Transverse colon (tissue), 4 donors: ENCODE measurements at regions not wholly inside any gene's neighbourhood (a gene's known extent, or its start where the extent isn't known, plus 50 kb on each side); places are given as distances from the start of the nearest gene placed in this dataset.
"Not testable (repeated sequence)": the region's sequence is repeated elsewhere in the genome, so short reads cannot be mapped to it uniquely, and the experiment has no call there.

Source experiments
- DNase-seq: peaks from one replicate; pipeline ENCODE4 v3.0.0-alpha.2; 2019
- H3K27ac ChIP-seq, 4 donors: fragments of 200-600 bp; sonication (generic); 2 replicates each; pipeline ENCODE4 v1.5.1; 2016 to 2018; ENCODE audit warnings: inconsistent platforms in 4 of 4
- H3K27me3 ChIP-seq: fragments of 200-600 bp; sonication (generic); 2 replicates; pipeline ENCODE4 v1.5.1; 2017; ENCODE audit warnings: inconsistent platforms
- H3K36me3 ChIP-seq, 4 donors: fragments of 200-600 bp; sonication (generic); 2 replicates each; pipeline ENCODE4 v1.5.1; 2017 to 2019; ENCODE audit warnings: inconsistent platforms in 4 of 4
- H3K4me1 ChIP-seq, 4 donors: fragments of 200-600 bp; sonication (generic); 2 replicates each; pipeline ENCODE4 v1.5.1; 2017 to 2020; ENCODE audit warnings: inconsistent platforms in 4 of 4
- H3K4me3 ChIP-seq, 4 donors: fragments of 200-600 bp; sonication (generic); 1 replicate in 1 of 4; 2 replicates in 3 of 4; pipeline versions ENCODE4 v1.5.1 to v1.6.1; 2017 to 2019; ENCODE audit warnings: inconsistent platforms in 4 of 4
- H3K9me3 ChIP-seq, 2 donors: fragments of 200-600 bp; sonication (generic); 2 replicates each; pipeline ENCODE4 v1.5.1; 2017 to 2019; ENCODE audit warnings: inconsistent platforms in 2 of 2
- EP300 ChIP-seq: sonication (generic); formaldehyde crosslinking; IDR thresholded peaks from one replicate; pipeline ENCODE4 v1.6.1; 2017; ENCODE audit warnings: antibody characterized with exemption, low read depth
- POLR2A ChIP-seq: fragments of 450-650 bp; IDR thresholded peaks from one replicate; pipeline ENCODE4 v1.6.1; 2016; ENCODE audit warnings: antibody characterized with exemption, mild to moderate bottlenecking, moderate library complexity
- POLR2AphosphoS5 ChIP-seq, 3 donors: sonication (generic); formaldehyde crosslinking; IDR thresholded peaks; one replicate each; pipeline ENCODE4 v1.6.1; 2016; ENCODE audit warnings: antibody characterized with exemption in 3 of 3
- WGBS, 2 donors: methylation state at CpG; one replicate each; pipeline ENCODE4 v1.1.5; 2018; ENCODE audit warnings: low coverage in 1 of 2; 5-methylcytosine and 5-hydroxymethylcytosine counted together
- in situ Hi-C, 4 donors: fragments of 200-750 bp; cut with MboI; loops; one replicate each; pipeline versions ENCODE4 v1.15.0 to v1.15.1; 2017; ENCODE audit warnings: low sequenced_read_pairs in 3 of 4, low pct_ligation_motif_present in 1 of 4, low pct_unique_long_range_greater_than_20kb in 1 of 4
- intact Hi-C: fragments of 100-400 bp; cut with DNase I; formaldehyde crosslinking; loops from one replicate; pipeline ENCODE4 v1.15.1; 2023; ENCODE audit warnings: low total_unique reads
- TF ChIP-seq, protein P1 (sequence below), 5 experiments: fragments of 200-600 bp in 3 of 5; fragments of 450-650 bp in 2 of 5; sonication (generic) in 3 of 5; IDR thresholded peaks; 1 replicate in 2 of 5; 2 replicates in 3 of 5; pipeline ENCODE4 v1.5.1; 2016 to 2017; ENCODE audit warnings: antibody characterized with exemption in 5 of 5, inconsistent platforms in 3 of 5, mild to moderate bottlenecking in 2 of 5, moderate library complexity in 1 of 5

DNA sequence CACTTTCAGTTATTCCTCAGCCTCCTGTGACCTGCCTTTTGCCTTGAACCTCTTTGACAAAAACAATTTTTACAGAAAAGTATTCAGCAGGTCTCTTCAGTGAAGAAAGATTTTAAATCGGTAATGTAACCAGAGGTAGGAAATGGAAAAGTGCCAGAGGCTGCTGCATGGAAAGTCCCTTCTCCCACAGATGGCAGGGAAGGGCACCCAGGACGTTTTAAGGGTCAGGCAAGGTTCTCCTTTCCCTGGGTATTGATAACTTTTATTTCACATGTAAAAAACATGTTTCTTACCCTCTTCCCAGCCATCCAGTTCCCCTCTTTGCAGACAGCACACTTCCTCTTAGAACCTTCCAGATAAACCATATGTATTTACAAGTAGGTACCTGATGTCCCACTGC is 185.6 kb downstream of the OR4M2 start:
- Histone ChIP-seq H3K27ac (peak overlapping the region in 1 of 4 donors; percentile 1), H3K27me3 (no peaks in the 10 kb centered on the region), H3K4me3 (no peak overlapping the region), H3K36me3 (no peaks in the 10 kb centered on the region), H3K9me3 (no peaks in the 10 kb centered on the region), H3K4me1 (no peaks in the 10 kb centered on the region)
- in situ Hi-C loops, result no loop called here
- DNase-seq, result no peak
- TF ChIP-seq POLR2AphosphoS5 (IDR thresholded peaks at IDR 0.05) (no peak), POLR2A (no peak), EP300 (no peak)
- TF ChIP-seq, protein P1, sequence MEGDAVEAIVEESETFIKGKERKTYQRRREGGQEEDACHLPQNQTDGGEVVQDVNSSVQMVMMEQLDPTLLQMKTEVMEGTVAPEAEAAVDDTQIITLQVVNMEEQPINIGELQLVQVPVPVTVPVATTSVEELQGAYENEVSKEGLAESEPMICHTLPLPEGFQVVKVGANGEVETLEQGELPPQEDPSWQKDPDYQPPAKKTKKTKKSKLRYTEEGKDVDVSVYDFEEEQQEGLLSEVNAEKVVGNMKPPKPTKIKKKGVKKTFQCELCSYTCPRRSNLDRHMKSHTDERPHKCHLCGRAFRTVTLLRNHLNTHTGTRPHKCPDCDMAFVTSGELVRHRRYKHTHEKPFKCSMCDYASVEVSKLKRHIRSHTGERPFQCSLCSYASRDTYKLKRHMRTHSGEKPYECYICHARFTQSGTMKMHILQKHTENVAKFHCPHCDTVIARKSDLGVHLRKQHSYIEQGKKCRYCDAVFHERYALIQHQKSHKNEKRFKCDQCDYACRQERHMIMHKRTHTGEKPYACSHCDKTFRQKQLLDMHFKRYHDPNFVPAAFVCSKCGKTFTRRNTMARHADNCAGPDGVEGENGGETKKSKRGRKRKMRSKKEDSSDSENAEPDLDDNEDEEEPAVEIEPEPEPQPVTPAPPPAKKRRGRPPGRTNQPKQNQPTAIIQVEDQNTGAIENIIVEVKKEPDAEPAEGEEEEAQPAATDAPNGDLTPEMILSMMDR (IDR thresholded peaks at IDR 0.05), result no peak
- 28 to 35% methylated on average over 2 of the region's 2 CpGs for WGBS, 2 donors
- intact Hi-C loops, result no loop called here

DNA sequence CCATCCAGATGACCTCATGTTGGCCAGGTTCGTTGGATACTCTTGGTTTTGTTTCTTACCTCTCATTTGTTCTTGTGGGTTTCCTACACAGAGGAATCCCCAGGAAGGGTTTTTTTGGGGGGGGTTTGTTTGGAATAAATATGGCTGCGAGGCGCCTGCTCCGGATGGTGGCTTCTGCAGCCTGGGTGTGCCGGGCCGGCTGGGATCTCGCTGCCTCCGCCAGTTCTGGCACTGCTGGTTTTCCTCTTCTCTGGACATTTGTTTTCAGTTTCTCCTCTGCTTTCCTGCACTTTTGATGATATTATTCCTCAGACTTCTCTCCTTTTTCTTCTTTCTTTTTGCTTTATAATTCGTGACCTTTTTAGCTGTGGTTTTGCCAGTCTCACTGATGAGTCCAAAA is 187.4 kb downstream of the OR4M2 start:
- TF ChIP-seq POLR2A, result no peak
- TF ChIP-seq POLR2AphosphoS5 (IDR thresholded peaks at IDR 0.05), result no peak
- TF ChIP-seq EP300, result no peak
- TF ChIP-seq, protein P1 (IDR thresholded peaks at IDR 0.05), result no peak
- Histone ChIP-seq H3K36me3 (no peaks in the 10 kb centered on the region), H3K27me3 (no peaks in the 10 kb centered on the region), H3K4me1 (no peaks in the 10 kb centered on the region), H3K27ac (no peak overlapping the region), H3K4me3 (no peak overlapping the region), H3K9me3 (no peaks in the 10 kb centered on the region)
- in situ Hi-C loops, result no loop called here
- WGBS, 2 donors, result 91% methylated on average over 9 of the region's 9 CpGs; no CpG with 5 or more reads in 1 of the 2 donors
- no peak for DNase-seq
- intact Hi-C loops, result no loop called here

DNA sequence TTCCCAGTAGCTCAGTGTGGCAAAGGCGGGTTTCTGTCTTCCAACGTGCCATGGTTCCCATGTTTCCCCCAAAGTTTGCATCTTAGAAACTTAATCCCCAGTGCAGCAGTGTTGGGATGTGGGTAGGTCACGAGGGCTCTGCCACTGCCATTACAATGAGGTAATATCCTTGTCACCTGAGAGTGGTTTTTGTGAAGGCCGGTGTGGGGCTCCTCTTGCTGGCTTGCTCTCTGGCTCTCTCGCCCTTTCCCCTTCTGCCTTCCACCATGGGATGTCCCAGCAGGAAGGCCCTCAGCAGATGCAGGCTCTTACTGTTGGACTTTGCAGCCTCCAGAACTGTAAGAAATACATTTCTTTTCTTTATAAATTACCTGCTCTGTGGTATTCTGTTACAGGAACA is 187.9 kb downstream of the OR4M2 start:
- H3K27ac ChIP-seq, H3K36me3 ChIP-seq, H3K27me3 ChIP-seq, H3K9me3 ChIP-seq, DNase-seq, H3K4me3 ChIP-seq, H3K4me1 ChIP-seq, intact Hi-C loops, in situ Hi-C loops: not testable (repeated sequence)
- WGBS, 2 donors, result 79 to 80% methylated on average over 1 to 5 of the region's 5 CpGs

DNA sequence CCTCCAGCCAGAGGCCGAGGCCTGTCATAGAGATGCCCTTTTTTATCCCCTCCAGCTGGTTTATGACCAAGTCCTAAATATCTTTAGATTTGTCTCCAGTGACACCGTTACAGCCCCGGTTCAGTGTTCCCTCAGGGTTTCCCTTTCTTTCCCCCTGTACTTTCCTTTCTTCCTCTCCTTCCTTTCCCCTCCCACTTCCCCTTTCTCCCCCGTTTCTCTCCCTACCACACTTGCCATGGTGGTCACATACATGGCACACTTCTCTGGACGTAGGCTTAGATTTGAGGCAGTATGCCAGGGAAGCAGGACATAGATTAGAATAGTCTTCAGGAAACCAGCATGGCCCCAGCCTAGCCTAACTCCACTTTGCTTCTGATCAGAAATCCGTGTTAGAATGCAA is 188.3 kb downstream of the OR4M2 start:
- H3K27ac ChIP-seq, intact Hi-C loops, H3K4me1 ChIP-seq, H3K27me3 ChIP-seq, H3K9me3 ChIP-seq, H3K36me3 ChIP-seq, in situ Hi-C loops, DNase-seq, H3K4me3 ChIP-seq: not testable (repeated sequence)
- WGBS, 2 donors, result 64 to 66% methylated on average over 4 to 6 of the region's 6 CpGs

DNA sequence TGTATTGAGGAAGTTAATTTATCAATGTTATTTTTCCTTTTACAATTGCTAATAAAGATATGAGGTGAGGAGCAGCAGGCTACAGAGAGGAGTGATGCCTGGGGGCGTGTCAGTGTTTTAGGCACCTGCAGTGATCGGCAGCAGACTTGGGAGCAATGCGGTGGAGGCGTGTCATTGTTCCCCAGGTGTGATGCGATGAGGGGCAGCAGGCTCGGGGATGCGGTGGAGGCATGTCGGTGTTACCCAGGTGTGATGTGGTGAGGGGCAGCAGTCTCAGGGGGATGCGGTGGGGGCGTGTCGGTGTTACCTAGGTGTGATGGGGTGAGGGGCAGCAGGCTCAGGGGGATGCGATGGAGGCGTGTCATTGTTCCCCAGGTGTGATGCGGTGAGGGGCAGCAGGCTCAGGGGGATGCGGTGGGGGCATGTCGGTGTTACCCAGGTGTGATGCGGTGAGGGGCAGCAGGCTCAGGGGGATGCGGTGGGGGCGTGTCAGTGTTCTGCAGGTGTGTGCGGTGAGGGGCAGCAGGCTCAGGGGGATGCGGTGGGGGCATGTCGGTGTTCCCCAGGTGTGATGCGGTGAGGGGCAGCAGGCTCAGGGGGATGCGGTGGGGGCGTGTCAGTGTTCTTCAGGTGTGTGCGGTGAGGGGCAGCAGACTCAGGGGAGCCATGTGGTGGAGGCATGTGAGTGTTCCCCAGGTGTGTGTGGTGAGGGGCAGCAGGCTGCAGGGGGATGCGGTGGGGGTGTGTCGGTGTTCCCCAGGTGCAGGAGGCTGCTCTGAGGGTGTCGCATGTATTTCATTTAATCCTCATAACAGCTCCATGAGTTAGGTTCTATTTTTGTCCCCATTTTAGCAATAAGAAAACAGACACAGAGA is 186.2 kb upstream of the GOLGA6L22 start:
- H3K27me3 ChIP-seq, H3K9me3 ChIP-seq, H3K4me3 ChIP-seq, in situ Hi-C loops, H3K27ac ChIP-seq, intact Hi-C loops, DNase-seq, H3K36me3 ChIP-seq, H3K4me1 ChIP-seq: not testable (repeated sequence)
- 77 to 86% methylated on average over 6 to 28 of the region's 29 CpGs for WGBS, 2 donors

DNA sequence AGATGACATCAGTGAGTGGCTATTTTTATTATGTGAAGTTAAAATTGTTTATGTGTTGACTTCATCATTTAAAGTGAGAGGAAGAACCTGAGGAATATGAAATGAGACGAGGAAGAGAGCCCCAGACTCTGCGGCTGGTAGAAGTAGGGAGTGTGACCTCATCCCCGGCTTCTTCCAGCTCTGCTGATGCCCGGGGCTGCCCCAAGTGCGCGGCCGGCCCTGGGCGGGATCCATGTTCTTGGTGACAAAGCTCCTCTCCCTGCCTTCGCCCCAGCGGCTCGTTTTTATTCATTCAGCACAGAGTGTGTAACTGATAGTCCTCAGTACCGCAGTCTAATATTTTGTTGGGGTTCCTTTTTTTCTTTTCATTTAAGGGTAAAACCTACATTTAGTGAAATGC is 185.5 kb upstream of the GOLGA6L22 start:
- H3K9me3 ChIP-seq, intact Hi-C loops: not testable (repeated sequence)
- 85% methylated on average over 7 to 12 of the region's 12 CpGs for WGBS, 2 donors

DNA sequence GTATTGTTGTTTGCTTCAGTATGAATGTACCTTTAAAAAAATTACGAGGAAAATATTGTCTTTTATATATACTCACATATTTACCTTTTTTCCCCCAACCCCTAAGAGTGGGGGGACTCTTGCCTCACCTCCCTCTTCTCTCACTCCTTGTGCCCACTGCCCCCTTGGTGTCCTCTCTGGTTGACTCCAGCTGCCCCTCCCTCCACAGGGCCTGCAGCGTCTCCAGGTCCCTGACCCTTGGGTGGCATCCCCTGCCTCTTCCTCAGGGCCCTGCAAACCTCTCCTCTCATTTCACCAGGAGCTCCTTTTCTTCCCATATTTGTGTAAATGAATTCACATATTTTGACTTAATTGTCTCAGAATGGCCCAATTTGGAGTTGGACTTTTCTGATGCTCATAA is 184.3 kb upstream of the GOLGA6L22 start:
- H3K4me1 ChIP-seq, H3K27me3 ChIP-seq, DNase-seq, H3K27ac ChIP-seq, H3K4me3 ChIP-seq, H3K9me3 ChIP-seq, intact Hi-C loops, H3K36me3 ChIP-seq, in situ Hi-C loops: not testable (repeated sequence)
- 63 to 72% methylated on average over 2 of the region's 2 CpGs for WGBS, 2 donors

More for the DNA sequence above, 185.5 kb upstream of the GOLGA6L22 start:
- H3K27ac ChIP-seq, H3K4me3 ChIP-seq, DNase-seq, H3K36me3 ChIP-seq, in situ Hi-C loops, H3K27me3 ChIP-seq, H3K4me1 ChIP-seq: not testable (repeated sequence)

DNA sequence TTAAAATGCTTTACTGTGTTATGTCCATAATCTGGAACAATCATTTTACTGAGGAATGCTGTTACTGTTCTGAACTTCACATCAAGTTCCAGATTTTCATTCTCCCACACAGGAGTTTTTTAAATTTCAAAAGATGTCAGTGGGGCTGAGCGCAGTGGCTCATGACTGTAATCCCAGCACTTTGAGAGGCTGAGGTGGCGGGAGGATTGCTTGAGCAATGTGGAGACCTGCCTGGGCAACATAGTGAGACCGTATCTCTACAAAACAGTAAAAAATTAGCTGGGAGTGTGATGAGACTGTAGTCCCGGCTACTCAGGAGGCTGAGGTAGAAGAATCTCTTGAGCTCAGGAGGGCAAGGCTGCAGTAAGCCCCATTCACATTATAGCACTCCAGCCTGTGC is 177.9 kb upstream of the GOLGA6L22 start:
- H3K27ac ChIP-seq, H3K27me3 ChIP-seq, H3K4me1 ChIP-seq, in situ Hi-C loops, DNase-seq, H3K36me3 ChIP-seq, H3K4me3 ChIP-seq, intact Hi-C loops, H3K9me3 ChIP-seq: not testable (repeated sequence)
- 88 to 100% methylated on average over 2 to 4 of the region's 4 CpGs for WGBS, 2 donors
